Activated CD4-positive, alpha-beta T cell treated with anti-CD3 and anti-CD28 coated beads for 24 hours (primary cell): ENCODE measurements at regions not wholly inside any gene's neighbourhood (a gene's known extent, or its start where the extent isn't known, plus 50 kb on each side); places are given as distances from the start of the nearest gene placed in this dataset.

Source experiments
- DNase-seq, 2 donors: peaks; one replicate each; pipeline ENCODE4 v3.0.0-alpha.2; 2020; ENCODE audit warnings: low read depth in 2 of 2

GRCh38 chr5:145246961-145247744, 588.0 kb downstream of the PRELID2 start:
- DNase-seq: no peak

- DNase-seq: no peak
Measured at GRCh38 chr5:145246379-145246778, 588.8 kb downstream of the PRELID2 start.

- DNase-seq: no peak
Measured at GRCh38 chr5:145245354-145245753, 589.8 kb downstream of the PRELID2 start.

GRCh38 chr5:145244788-145245187, 590.4 kb downstream of the PRELID2 start:
- no peak for DNase-seq

- DNase-seq: no peak
Measured at GRCh38 chr5:145244251-145244650, 590.9 kb downstream of the PRELID2 start.

- DNase-seq: no peak
Measured at GRCh38 chr5:145243016-145243415, 592.1 kb downstream of the PRELID2 start.

GRCh38 chr5:145242551-145242950, 592.6 kb downstream of the PRELID2 start:
- DNase-seq: no peak

GRCh38 chr5:145237843-145238242, 597.3 kb downstream of the PRELID2 start:
- no peak for DNase-seq

- no peak for DNase-seq
Measured at GRCh38 chr5:145236983-145237382, 598.2 kb downstream of the PRELID2 start.

GRCh38 chr5:145236127-145236526, 599.0 kb downstream of the PRELID2 start:
- no peak for DNase-seq

- DNase-seq: no peak
Measured at GRCh38 chr5:145233461-145233860, 601.7 kb downstream of the PRELID2 start.

- DNase-seq: no peak
Measured at GRCh38 chr5:145230781-145231180, 604.4 kb downstream of the PRELID2 start.

GRCh38 chr5:145228564-145228963, 606.6 kb downstream of the PRELID2 start:
- no peak for DNase-seq

GRCh38 chr5:145227881-145228280, 607.3 kb downstream of the PRELID2 start:
- DNase-seq: no peak

GRCh38 chr5:145226726-145227125, 608.4 kb downstream of the PRELID2 start:
- DNase-seq: no peak

GRCh38 chr5:145225529-145225928, 609.6 kb downstream of the PRELID2 start:
- no peak for DNase-seq

GRCh38 chr5:145223582-145223981, 611.6 kb downstream of the PRELID2 start:
- no peak for DNase-seq

- no peak for DNase-seq
Measured at GRCh38 chr5:145222622-145223021, 612.5 kb downstream of the PRELID2 start.

- DNase-seq: no peak
Measured at GRCh38 chr5:145221416-145221815, 613.7 kb downstream of the PRELID2 start.

- DNase-seq: no peak
Measured at GRCh38 chr5:145220481-145220880, 614.7 kb downstream of the PRELID2 start.

- no peak for DNase-seq
Measured at GRCh38 chr5:145218982-145219381, 616.2 kb downstream of the PRELID2 start.

- no peak for DNase-seq
Measured at GRCh38 chr5:145218019-145218418, 617.1 kb downstream of the PRELID2 start.

GRCh38 chr5:145210020-145210419, 625.1 kb downstream of the PRELID2 start:
- DNase-seq: no peak

GRCh38 chr5:145205546-145205945, 629.6 kb downstream of the PRELID2 start:
- no peak for DNase-seq
